IMR-90 (cell line): ENCODE measurements at regions not wholly inside any gene's neighbourhood (a gene's known extent, or its start where the extent isn't known, plus 50 kb on each side); places are given as distances from the start of the nearest gene placed in this dataset.

Experiments used
- ATAC-seq: fragments of 200-7000 bp; cut with Tn5 transposase; 2 replicates; pipeline ENCODE4 v1.9.1; 2020; ENCODE audit warnings: low read depth, mild to moderate bottlenecking, moderate library complexity
- BruUV-seq: library from RNA; stranded (reverse); fragments of 400-500 nt; replicated peaks from 2 replicates; lab custom pipeline; 2021; lab: Mats Ljungman, UMichigan
- CTCF ChIA-PET: fragments of 300-600 bp; formaldehyde crosslinking; extraction: SDS; loops from one replicate; lab custom pipeline; 2021; ENCODE audit warnings: antibody characterized with exemption; lab: Yijun Ruan, JAX
- POLR2A ChIA-PET: fragments of 300-600 bp; sonication (Branson Sonifier 250); formaldehyde crosslinking; loops from one replicate; lab custom pipeline; 2022; ENCODE audit warnings: antibody characterized with exemption; ENCODE audit not compliant: unreplicated experiment; lab: Charles Lee
- DNase-seq: peaks from one replicate; pipeline ENCODE4 v3.0.0; 2013
- H2AFZ ChIP-seq: replicated peaks from 2 replicates; pipeline ENCODE3; 2013; ENCODE audit warnings: low read length, mild to moderate bottlenecking; ENCODE audit not compliant: poor library complexity
- H2AK5ac ChIP-seq: 2 replicates; pipeline ENCODE4 v1.6.1; 2013; ENCODE audit warnings: low read depth, low read length, inconsistent platforms
- H2AK9ac ChIP-seq: replicated peaks from 2 replicates; pipeline ENCODE3; 2013; ENCODE audit warnings: mild to moderate bottlenecking, low read depth, low read length, moderate library complexity; ENCODE audit not compliant: poor library complexity
- H2BK120ac ChIP-seq: 2 replicates; pipeline ENCODE4 v1.6.1; 2013; ENCODE audit warnings: low read depth, low read length, inconsistent platforms
- H2BK15ac ChIP-seq: 3 replicates; pipeline ENCODE4 v1.6.1; 2013; ENCODE audit warnings: low read depth, low read length, inconsistent platforms
- H2BK20ac ChIP-seq: 2 replicates; pipeline ENCODE4 v1.6.1; 2013; ENCODE audit warnings: low read depth, mild to moderate bottlenecking, inconsistent platforms, low read length, moderate library complexity
- H2BK5ac ChIP-seq: 2 replicates; pipeline ENCODE4 v1.6.1; 2013; ENCODE audit warnings: mild to moderate bottlenecking, low read depth, low read length, inconsistent platforms; ENCODE audit not compliant: poor library complexity, severe bottlenecking
- H3K14ac ChIP-seq: replicated peaks from 2 replicates; pipeline ENCODE4 v1.6.1; 2013; ENCODE audit warnings: low read depth, low read length, inconsistent platforms
- H3K18ac ChIP-seq: 2 replicates; pipeline ENCODE4 v1.6.1; 2013; ENCODE audit warnings: low read depth, low read length, control low read depth
- H3K23ac ChIP-seq: 2 replicates; pipeline ENCODE4 v1.6.1; 2013; ENCODE audit warnings: low read depth, low read length, inconsistent platforms
- H3K27ac ChIP-seq: 2 replicates; pipeline ENCODE4 v1.5.1; 2013; ENCODE audit warnings: mild to moderate bottlenecking, control low read depth, low read length; ENCODE audit not compliant: insufficient read depth
- H3K27me3 ChIP-seq: 2 replicates; pipeline ENCODE4 v1.6.1; 2013; ENCODE audit warnings: low read length; ENCODE audit not compliant: control insufficient read depth, insufficient read depth
- H3K36me3 ChIP-seq: 2 replicates; pipeline ENCODE4 v1.6.1; 2013; ENCODE audit warnings: low read length, mixed read lengths; ENCODE audit not compliant: control insufficient read depth, insufficient read depth
- H3K4ac ChIP-seq: 2 replicates; pipeline ENCODE4 v1.6.1; 2013; ENCODE audit warnings: low read depth, low read length, inconsistent platforms
- H3K4me1 ChIP-seq: 2 replicates; pipeline ENCODE4 v1.6.1; 2013; ENCODE audit warnings: low read length, mixed read lengths; ENCODE audit not compliant: control insufficient read depth, insufficient read depth
- H3K4me2 ChIP-seq: 2 replicates; pipeline ENCODE4 v1.6.1; 2013; ENCODE audit warnings: low read depth, mild to moderate bottlenecking, control low read depth, low read length, moderate library complexity
- H3K4me3 ChIP-seq: 2 replicates; pipeline ENCODE4 v1.5.1; 2013; ENCODE audit warnings: low read depth, mild to moderate bottlenecking, control low read depth, low read length, moderate library complexity; ENCODE audit not compliant: insufficient read depth
- H3K56ac ChIP-seq: 2 replicates; pipeline ENCODE4 v1.6.1; 2013; ENCODE audit warnings: low read length, inconsistent platforms; ENCODE audit not compliant: insufficient read depth; ENCODE audit errors: extremely low read depth
- H3K79me1 ChIP-seq, 2 experiments: 2 replicates each; pipeline ENCODE4 v1.6.1; 2013; ENCODE audit warnings: low read length in 2 of 2, inconsistent platforms in 1 of 2, low read depth in 1 of 2
- H3K9ac ChIP-seq: 2 replicates; pipeline ENCODE4 v1.6.1; 2013; ENCODE audit warnings: low read depth, low read length, control low read depth
- H3K9me1 ChIP-seq: 2 replicates; pipeline ENCODE4 v1.6.1; 2013; ENCODE audit warnings: low read length, inconsistent platforms; ENCODE audit not compliant: insufficient read depth
- H3K9me3 ChIP-seq: 2 replicates; pipeline ENCODE4 v1.6.1; 2013; ENCODE audit warnings: low read length; ENCODE audit not compliant: control insufficient read depth, insufficient read depth
- H4K20me1 ChIP-seq: 2 replicates; pipeline ENCODE4 v1.6.1; 2013; ENCODE audit warnings: low read length, inconsistent platforms; ENCODE audit not compliant: insufficient read depth
- H4K5ac ChIP-seq: 2 replicates; pipeline ENCODE4 v1.6.1; 2013; ENCODE audit warnings: mild to moderate bottlenecking, low read depth, low read length, control low read depth
- H4K8ac ChIP-seq, 2 experiments: 2 replicates each; pipeline ENCODE4 v1.6.1; 2013; ENCODE audit warnings: low read depth in 2 of 2, low read length in 2 of 2, control low read depth in 1 of 2, inconsistent platforms in 1 of 2
- H4K91ac ChIP-seq: 2 replicates; pipeline ENCODE4 v1.6.1; 2013; ENCODE audit warnings: low read depth, low read length, inconsistent platforms; ENCODE audit not compliant: insufficient read depth
- BHLHE40 ChIP-seq: fragments of 150-350 bp; IDR thresholded peaks from 2 replicates; pipeline ENCODE4 v1.6.1; 2016; ENCODE audit warnings: mild to moderate bottlenecking, low read depth, low read length
- CEBPB ChIP-seq: IDR thresholded peaks from 2 replicates; pipeline ENCODE4 v1.6.1; 2012; ENCODE audit warnings: low read depth, low read length, improper control_type of control experiment
- CHD1 ChIP-seq: IDR thresholded peaks from 2 replicates; pipeline ENCODE4 v1.6.1; 2012; ENCODE audit warnings: low read depth, low read length, improper control_type of control experiment
- CTCF ChIP-seq: conservative IDR thresholded peaks from 2 replicates; pipeline ENCODE4 v1.5.1; 2012; ENCODE audit warnings: mild to moderate bottlenecking, low read depth, low read length, improper control_type of control experiment
- FOS ChIP-seq: fragments of 150-350 bp; IDR thresholded peaks from 2 replicates; pipeline ENCODE4 v1.6.1; 2016; ENCODE audit warnings: low read depth, low read length
- MAFK ChIP-seq: IDR thresholded peaks from 2 replicates; pipeline ENCODE4 v1.6.1; 2012; ENCODE audit warnings: low read depth, low read length, improper control_type of control experiment
- MAZ ChIP-seq: IDR thresholded peaks from 2 replicates; pipeline ENCODE4 v1.6.1; 2012; ENCODE audit warnings: low read depth, mild to moderate bottlenecking, low read length, improper control_type of control experiment, moderate library complexity, borderline replicate concordance
- MXI1 ChIP-seq: IDR thresholded peaks from 2 replicates; pipeline ENCODE4 v1.6.1; 2012; ENCODE audit warnings: low read depth, mild to moderate bottlenecking, low read length, moderate library complexity, borderline replicate concordance
- NFE2L2 ChIP-seq: fragments of 150-350 bp; IDR thresholded peaks from 2 replicates; pipeline ENCODE4 v1.6.1; 2016; ENCODE audit warnings: low read depth, mild to moderate bottlenecking, low read length
- POLR2A ChIP-seq: IDR thresholded peaks from 2 replicates; pipeline ENCODE4 v1.6.1; 2012; ENCODE audit warnings: mild to moderate bottlenecking, low read depth, low read length
- RAD21 ChIP-seq: IDR thresholded peaks from 2 replicates; pipeline ENCODE4 v1.6.1; 2012; ENCODE audit warnings: low read length, improper control_type of control experiment
- RCOR1 ChIP-seq: IDR thresholded peaks from 2 replicates; pipeline ENCODE4 v1.6.1; 2012; ENCODE audit warnings: mild to moderate bottlenecking, low read length, improper control_type of control experiment; ENCODE audit not compliant: insufficient replicate concordance
- RFX5 ChIP-seq: IDR thresholded peaks from 2 replicates; pipeline ENCODE4 v1.8.0; 2012; ENCODE audit warnings: low read depth, mild to moderate bottlenecking, low read length, moderate library complexity
- SMC3 ChIP-seq: fragments of 150-350 bp; IDR thresholded peaks from 2 replicates; pipeline ENCODE4 v1.6.1; 2016; ENCODE audit warnings: low read depth, mild to moderate bottlenecking, antibody characterized with exemption, low read length, moderate library complexity
- USF2 ChIP-seq: fragments of 150-350 bp; IDR thresholded peaks from 2 replicates; pipeline ENCODE4 v1.6.1; 2017; ENCODE audit warnings: mild to moderate bottlenecking, antibody characterized with exemption, low read length, low read depth
- dilution Hi-C: fragments of 300-500 bp; cut with HindIII; formaldehyde crosslinking; loops from one replicate; pipeline ENCODE4 v1.14.3; 2018; ENCODE audit warnings: low sequenced_read_pairs; ENCODE audit not compliant: unreplicated experiment
- in situ Hi-C: fragments of 300-500 bp; cut with MboI; formaldehyde crosslinking; loops from 3 replicates; pipeline ENCODE4 v1.14.3; 2019; ENCODE audit warnings: low sequenced_read_pairs, inconsistent platforms, mixed read lengths
- intact Hi-C: fragments of 100-400 bp; cut with micrococcal nuclease; formaldehyde crosslinking; loops from 2 replicates; pipeline ENCODE4 v1.10.0; 2022
- TF ChIP-seq, protein P1 (sequence below): fragments of 150-350 bp; IDR thresholded peaks from 2 replicates; pipeline ENCODE4 v1.6.1; 2016; ENCODE audit warnings: low read depth, mild to moderate bottlenecking, low read length, moderate library complexity, borderline replicate concordance

GRCh38 chrX:534804-535203, 95.8 kb upstream of the SHOX start:
- no peak overlapping the region for H2AFZ ChIP-seq
- H2BK120ac ChIP-seq: no peak overlapping the region
- H3K27ac ChIP-seq: no peak overlapping the region
- no peak overlapping the region for H2AK5ac ChIP-seq
- no peaks in the 10 kb centered on the region for H3K27me3 ChIP-seq
- no peaks in the 10 kb centered on the region for H3K79me1 ChIP-seq
- intact Hi-C loops: no loop called here
- H3K4me3 ChIP-seq: no peak overlapping the region
- no peak overlapping the region for H4K5ac ChIP-seq
- ChIA-PET CTCF (no interaction called here), POLR2A (no interaction called here)
- H2AK9ac ChIP-seq: no peak overlapping the region
- H3K9me1 ChIP-seq: no peaks in the 10 kb centered on the region
- no peaks in the 10 kb centered on the region for H3K4me1 ChIP-seq
- in situ Hi-C loops: no loop called here
- dilution Hi-C loops: no loop called here
- DNase-seq: no peak
- no peaks in the 10 kb centered on the region for H4K20me1 ChIP-seq
- H3K4ac ChIP-seq: no peak overlapping the region
- H3K23ac ChIP-seq: no peak overlapping the region
- no peak overlapping the region for H2BK20ac ChIP-seq
- H3K9me3 ChIP-seq: peaks cover 26% of the 10 kb centered on the region
- H3K4me2 ChIP-seq: no peak overlapping the region
- no peaks in the 10 kb centered on the region for H3K36me3 ChIP-seq
- no peak for ATAC-seq
- no peak overlapping the region for H3K14ac ChIP-seq
- no peak overlapping the region for H3K9ac ChIP-seq
- H3K56ac ChIP-seq: no peak overlapping the region
- no peak overlapping the region for H4K91ac ChIP-seq
- no peak overlapping the region for H4K8ac ChIP-seq
- BruUV-seq: no TSS peak
- no peak for TF ChIP-seq BHLHE40
- no peak for TF ChIP-seq SMC3
- TF ChIP-seq POLR2A: no peak
- no peak for TF ChIP-seq NFE2L2
- no peak for TF ChIP-seq FOS
- TF ChIP-seq RAD21: no peak
- TF ChIP-seq CEBPB: no peak
- TF ChIP-seq MAFK: no peak
- TF ChIP-seq CTCF: no peak
- TF ChIP-seq RCOR1: no peak
- no peak for TF ChIP-seq RFX5
- no peak for TF ChIP-seq MXI1
- no peak for TF ChIP-seq MAZ
- no peak for TF ChIP-seq USF2
- TF ChIP-seq, protein P1, sequence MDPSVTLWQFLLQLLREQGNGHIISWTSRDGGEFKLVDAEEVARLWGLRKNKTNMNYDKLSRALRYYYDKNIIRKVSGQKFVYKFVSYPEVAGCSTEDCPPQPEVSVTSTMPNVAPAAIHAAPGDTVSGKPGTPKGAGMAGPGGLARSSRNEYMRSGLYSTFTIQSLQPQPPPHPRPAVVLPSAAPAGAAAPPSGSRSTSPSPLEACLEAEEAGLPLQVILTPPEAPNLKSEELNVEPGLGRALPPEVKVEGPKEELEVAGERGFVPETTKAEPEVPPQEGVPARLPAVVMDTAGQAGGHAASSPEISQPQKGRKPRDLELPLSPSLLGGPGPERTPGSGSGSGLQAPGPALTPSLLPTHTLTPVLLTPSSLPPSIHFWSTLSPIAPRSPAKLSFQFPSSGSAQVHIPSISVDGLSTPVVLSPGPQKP: no peak
- TF ChIP-seq CHD1: no peak
- H3K18ac ChIP-seq: no peak overlapping the region
- no peak overlapping the region for H2BK15ac ChIP-seq
- no peak overlapping the region for H2BK5ac ChIP-seq
